Activated CD4-positive, alpha-beta T cell treated with anti-CD3 and anti-CD28 coated beads, Interleukin-2, Interleukin-4, amounts not matched to agents 100 ng/mL and 50 ng/mL, durations not matched to agents 16 hours and 8 hours (primary cell): ENCODE measurements at regions not wholly inside any gene's neighbourhood (a gene's known extent, or its start where the extent isn't known, plus 50 kb on each side); places are given as distances from the start of the nearest gene placed in this dataset.
A peak's percentile ranks its signal among the peaks of the same experiment; 100 is the strongest.
"Not testable (repeated sequence)": the region's sequence is repeated elsewhere in the genome, so short reads cannot be mapped to it uniquely, and the experiment has no call there.

Source experiments
- DNase-seq: peaks from one replicate; pipeline ENCODE4 v3.0.0-alpha.2; 2020; ENCODE audit warnings: low spot score

GRCh38 chr14:89524412-89524811 is 107.4 kb upstream of the FOXN3 start:
- DNase-seq, result no peak

DNA sequence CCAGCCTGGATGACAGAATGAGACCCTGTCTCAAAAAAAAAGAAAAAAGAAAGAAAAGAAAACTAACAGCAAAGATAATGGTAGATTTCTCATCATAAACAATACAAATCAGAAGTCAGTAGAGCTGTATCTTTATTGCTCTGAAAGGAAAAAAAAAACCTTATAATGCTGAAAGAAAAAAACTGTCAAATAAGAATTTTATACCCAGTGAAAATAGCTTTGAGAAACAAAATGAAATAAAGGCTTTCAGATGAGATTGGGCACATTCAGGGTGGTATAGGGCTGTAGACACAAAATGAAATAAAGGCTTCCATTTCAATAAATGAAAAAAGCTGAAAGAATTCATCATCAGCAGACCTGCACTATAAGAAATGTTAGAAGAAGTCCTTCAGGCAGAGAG is 105.0 kb upstream of the FOXN3 start:
- DNase-seq, result no peak

DNA sequence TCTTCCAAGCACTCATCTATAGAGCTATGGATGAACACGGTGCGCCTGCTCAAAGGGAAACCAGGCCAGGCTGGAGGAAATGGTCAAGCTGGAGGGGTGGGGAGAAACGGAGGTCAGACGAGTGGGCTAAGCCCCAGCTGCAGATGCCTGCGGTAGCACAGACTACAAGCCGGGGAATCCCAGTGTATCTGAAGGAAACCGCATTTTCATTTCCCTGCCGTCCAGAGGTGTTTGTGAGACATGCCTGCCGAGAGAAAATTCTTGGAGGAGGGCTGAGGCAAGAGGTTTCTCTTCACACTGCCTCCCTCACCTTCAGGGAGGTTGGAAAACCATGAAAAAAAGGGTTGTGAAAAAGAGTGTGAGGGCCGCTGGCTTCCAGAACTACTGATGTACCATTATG is 102.0 kb upstream of the FOXN3 start:
- no peak for DNase-seq

DNA sequence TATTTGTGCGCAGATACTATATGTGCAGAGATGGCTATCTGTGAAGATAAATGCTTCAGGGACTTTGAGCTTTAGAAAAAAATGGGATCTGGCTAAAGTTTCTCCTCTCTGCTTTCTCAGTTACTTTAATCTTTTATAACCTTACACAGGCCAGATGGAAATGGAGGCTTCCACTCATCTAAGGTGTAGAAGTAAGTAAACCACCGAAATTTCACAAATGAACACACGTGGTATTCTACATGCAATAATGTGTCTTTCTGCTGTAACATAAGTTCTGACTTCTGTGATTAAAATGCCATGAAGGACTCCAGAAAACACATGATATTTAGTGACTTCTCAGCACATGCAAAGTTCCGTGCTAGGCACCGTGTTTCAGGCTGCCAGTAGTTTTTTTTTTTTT is 99.1 kb upstream of the FOXN3 start:
- no peak for DNase-seq

DNA sequence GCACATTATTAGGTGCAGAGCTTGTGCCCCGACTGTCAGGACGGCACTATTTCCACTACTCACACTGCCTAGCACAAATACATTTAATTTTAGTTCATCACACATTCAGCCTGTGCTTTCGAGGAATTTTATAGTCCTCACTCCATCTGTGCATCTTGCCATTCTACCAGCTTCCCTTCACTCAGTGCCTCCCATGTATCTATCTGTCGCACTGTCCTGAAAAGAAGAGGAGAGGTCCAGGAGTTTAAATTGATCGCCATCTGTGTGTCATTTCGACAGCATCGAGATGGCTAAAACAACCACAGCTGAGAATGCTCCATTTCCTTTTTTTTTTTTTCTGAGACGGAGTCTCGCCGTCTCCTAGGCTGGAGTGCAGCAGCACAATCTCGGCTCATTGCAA is 97.6 kb upstream of the FOXN3 start:
- DNase-seq, result no peak

GRCh38 chr14:89509891-89510290 is 92.9 kb upstream of the FOXN3 start:
- no peak for DNase-seq

DNA sequence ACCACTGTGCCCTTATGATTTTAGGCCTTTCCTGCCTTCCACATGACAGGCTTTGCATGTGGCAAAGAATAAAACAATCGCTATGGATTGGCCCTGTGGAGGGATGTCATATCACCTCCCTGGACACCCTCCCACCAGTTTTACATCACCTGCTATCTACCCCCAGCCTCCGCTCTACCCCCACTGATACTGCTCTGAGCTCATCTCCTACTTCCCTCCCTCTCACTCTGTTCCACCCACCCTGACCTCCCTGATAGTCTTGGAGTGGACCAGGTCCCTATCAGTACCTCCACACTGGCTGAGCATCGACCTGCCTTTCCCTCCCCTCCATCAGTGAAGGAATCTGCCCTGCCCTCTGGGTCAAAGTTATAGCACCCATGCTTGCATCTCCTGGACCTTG is 91.8 kb upstream of the FOXN3 start:
- DNase-seq, result no peak

DNA sequence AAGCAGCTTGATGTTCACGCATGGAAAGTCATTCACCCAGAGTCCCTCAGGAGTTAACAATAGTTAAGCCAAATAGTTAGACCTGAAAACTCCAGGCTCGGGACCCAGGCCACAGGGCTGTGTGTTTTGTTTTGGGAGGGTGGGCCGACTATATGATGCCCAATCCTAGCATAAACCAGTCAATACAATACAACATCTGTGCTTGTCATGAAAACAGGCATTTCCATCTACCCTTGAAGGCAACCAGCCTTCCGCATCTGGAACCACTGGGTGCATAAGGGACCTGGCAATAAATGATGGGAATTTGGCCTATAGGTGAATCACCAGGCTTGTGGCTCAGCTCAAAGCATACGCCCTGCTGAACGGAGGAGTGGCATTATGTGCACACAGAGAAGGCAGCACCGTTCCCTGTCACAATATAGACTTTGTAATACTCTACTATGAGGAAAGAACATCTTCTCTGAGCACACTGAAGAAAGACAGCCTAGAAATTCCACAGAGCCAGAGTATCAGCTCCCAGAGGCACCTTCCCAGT is 91.0 kb upstream of the FOXN3 start:
- no peak for DNase-seq

DNA sequence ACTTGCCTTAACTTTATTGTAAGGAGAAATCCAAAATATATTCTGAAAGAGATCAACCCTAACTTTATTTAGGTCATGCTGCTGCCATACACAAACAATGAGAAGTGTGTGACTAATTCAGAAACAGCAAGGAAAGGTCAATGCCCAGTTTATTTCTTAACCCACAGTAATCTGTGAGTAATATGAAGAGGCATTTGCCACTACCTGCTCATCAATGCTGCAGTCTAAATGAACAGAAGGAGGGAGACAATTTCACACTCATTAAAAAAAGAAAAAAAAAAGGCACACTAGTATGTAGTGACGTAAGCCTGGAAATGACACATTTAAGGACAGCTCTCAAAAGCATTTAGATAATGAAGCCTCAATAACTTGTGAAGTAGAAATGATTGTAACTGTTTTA is 90.5 kb upstream of the FOXN3 start:
- peak; percentile 65 for DNase-seq

- DNase-seq, result not testable (repeated sequence)
Observed at GRCh38 chr14:89506891-89507452, 89.9 kb upstream of the FOXN3 start.

DNA sequence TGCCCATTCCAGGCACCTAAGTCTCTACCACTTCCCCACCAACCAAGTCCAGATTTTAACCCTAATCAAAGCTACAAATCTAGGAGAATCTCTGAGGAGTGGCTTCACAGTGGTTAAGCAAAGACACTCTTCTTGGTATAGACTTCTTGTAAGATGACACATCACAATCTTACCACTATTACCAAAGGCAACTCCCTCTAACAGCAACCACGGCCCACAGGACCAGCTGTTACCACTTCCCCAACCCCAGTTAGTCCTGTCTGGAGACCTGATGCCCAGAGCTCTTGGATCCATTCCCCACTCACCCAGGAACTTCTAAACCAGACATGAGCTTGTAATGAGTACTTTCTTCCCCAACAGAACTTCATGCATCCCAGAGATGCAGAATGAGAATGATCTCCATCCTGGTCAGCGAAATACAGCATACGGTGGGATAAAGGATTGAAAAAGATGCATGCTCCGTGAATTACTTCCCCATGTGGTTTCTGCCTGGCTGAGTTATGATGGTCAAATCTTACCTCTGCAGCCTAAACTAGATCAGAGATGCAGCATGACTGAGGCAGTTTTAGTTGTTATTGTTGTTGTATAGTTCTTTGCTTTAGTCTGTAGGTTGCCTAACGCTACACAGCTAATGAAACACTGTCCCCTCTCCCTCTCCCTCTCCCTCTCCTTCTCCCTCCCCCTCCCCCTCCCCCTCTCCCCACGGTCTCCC is 87.7 kb upstream of the FOXN3 start:
- DNase-seq, result peak; percentile 46

- DNase-seq, result no peak
Observed at GRCh38 chr14:89504091-89504490, 87.1 kb upstream of the FOXN3 start.

DNA sequence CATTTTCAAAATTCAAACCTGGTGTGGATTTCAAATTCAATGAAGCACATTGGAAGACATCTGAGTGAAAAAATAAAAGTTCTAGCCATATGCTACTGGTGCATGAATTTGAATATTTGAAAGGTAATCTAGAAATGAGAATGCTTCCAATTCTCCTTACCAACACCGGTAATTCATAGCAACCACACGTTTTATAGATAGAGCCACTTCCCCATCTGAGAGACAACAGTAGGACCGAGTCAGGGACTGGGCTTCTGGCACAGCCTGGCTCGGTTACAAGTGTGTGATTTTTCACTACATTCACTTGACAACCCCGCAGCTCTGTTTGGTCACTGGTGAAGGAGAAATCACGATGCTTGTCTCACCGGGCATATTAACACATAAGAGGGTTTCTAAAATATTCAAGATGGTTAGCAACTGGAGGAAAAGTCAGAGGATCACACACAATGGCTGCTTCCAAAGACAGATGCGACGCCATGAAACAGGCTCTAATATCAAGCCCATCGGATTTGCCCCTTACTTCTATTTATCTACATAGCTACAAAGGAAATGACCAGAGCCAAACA is 86.5 kb upstream of the FOXN3 start:
- no peak for DNase-seq

DNA sequence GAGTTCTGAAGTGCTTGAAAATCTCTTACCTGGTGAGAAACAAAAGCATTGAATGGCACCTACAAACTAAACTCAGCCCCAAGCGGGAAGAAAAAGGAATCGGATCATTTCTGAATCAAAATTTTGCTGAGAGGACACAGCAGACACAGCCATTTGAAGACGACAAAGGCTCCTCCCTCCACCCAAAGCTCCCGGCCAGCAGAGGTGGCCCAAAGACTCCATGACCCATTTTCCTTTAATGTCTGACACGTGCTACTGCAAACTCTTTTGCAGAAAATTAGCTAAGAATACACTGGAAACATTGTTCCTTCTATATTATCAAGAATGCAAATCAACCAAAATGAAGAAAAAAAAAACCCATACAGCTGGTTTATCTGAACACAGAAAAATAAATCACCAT is 85.9 kb upstream of the FOXN3 start:
- DNase-seq, result no peak

GRCh38 chr14:89501381-89501780 is 84.3 kb upstream of the FOXN3 start:
- DNase-seq, result no peak

GRCh38 chr14:89500303-89500702 is 83.3 kb upstream of the FOXN3 start:
- no peak for DNase-seq

DNA sequence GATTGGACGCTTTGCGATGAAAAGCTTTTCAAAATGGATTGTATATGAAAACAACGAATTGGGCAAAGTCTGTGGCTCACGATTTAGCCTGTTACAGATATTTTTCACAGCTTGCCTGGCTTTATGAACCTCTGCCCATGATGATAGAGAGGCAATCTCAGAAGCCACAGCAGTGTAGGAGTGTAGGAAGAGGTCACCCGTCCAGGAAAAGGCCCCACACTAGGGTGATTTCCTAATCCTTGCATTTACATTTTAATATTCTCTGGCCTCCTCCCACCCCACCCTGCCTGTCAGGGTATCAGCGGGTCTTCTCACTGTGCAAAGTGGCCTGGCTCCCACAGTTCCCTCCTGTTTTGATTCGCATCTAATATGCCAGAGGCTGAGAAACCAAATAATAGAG is 81.8 kb upstream of the FOXN3 start:
- DNase-seq, result no peak

GRCh38 chr14:89495718-89496117 is 78.7 kb upstream of the FOXN3 start:
- no peak for DNase-seq

DNA sequence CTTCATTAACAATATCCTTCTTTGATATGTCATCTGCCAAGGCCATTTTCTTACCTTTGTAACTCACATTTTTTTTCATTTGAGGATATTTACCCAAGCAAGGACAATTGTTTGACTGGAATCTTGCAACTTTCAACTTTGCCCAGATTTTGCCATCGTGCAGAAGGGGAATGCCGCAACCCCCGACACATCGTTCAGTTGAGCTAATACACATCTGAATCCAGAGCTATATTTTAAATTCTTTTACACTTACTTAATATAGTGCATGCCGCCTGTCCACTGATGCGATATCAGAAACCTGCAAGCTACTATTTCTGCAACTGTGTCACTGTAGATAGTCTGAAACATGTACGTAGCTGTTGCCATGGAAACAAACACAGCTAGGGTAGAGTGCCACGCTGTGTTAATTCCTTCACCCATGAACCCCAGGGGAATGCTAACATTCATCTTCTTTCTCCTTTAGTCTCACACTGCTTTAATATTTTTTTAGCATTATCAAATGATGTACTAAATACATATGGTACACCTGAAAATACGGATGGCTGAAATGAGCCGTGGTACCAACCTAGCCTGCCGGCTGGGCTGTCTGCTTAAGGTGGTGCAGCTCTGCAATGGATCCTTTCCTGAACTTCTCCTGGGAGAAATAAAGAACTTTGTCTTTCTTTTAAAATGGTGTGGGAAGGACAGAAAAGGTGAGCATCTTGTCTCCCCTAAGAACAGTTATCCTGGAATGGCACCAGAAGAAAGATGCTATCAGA is 77.0 kb upstream of the FOXN3 start:
- no peak for DNase-seq

GRCh38 chr14:89493406-89493805 is 76.4 kb upstream of the FOXN3 start:
- DNase-seq, result no peak

GRCh38 chr14:89491711-89492381 is 74.8 kb upstream of the FOXN3 start:
- no peak for DNase-seq

DNA sequence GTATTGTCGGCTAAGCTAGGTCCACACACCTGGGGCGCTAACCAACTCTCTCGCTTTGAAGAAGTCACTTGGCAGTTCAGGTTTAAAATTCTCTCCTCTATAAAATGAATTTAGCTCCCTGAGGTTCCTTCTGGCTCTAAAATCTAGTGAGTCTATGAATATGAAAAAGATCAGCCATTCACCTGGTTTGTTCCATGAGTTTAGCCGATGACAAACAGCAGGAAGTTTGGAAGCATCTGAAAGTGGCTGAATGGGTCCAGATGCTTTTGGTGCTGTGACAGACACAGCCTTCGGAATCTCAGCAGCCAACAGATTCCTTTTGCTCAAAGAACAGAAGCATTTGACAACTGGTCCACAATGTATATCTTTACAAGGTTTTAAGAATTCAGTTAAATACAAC is 73.4 kb upstream of the FOXN3 start:
- DNase-seq, result no peak
